ENCODE measurements at regions not wholly inside any gene's neighbourhood (a gene's known extent, or its start where the extent isn't known, plus 50 kb on each side); places are given as distances from the start of the nearest gene placed in this dataset.

- TF ChIP-seq, protein P1, sequence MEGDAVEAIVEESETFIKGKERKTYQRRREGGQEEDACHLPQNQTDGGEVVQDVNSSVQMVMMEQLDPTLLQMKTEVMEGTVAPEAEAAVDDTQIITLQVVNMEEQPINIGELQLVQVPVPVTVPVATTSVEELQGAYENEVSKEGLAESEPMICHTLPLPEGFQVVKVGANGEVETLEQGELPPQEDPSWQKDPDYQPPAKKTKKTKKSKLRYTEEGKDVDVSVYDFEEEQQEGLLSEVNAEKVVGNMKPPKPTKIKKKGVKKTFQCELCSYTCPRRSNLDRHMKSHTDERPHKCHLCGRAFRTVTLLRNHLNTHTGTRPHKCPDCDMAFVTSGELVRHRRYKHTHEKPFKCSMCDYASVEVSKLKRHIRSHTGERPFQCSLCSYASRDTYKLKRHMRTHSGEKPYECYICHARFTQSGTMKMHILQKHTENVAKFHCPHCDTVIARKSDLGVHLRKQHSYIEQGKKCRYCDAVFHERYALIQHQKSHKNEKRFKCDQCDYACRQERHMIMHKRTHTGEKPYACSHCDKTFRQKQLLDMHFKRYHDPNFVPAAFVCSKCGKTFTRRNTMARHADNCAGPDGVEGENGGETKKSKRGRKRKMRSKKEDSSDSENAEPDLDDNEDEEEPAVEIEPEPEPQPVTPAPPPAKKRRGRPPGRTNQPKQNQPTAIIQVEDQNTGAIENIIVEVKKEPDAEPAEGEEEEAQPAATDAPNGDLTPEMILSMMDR (IDR thresholded peaks at IDR 0.05), result no peak
- no peak for TF ChIP-seq POLR2A (IDR thresholded peaks at IDR 0.05)
Observed at GRCh38 chr5:173729079-173729765, 112.8 kb upstream of the BOD1 start.
